HG03565 (cell line): ENCODE measurements at regions not wholly inside any gene's neighbourhood (a gene's known extent, or its start where the extent isn't known, plus 50 kb on each side); places are given as distances from the start of the nearest gene placed in this dataset.

ENCODE experiments used
- ATAC-seq: cut with Tn5 transposase; IDR thresholded peaks from one replicate; pipeline ENCODE4 v1.9.1; 2021; ENCODE audit warnings: mild to moderate bottlenecking, moderate library complexity; ENCODE audit not compliant: unreplicated experiment

DNA sequence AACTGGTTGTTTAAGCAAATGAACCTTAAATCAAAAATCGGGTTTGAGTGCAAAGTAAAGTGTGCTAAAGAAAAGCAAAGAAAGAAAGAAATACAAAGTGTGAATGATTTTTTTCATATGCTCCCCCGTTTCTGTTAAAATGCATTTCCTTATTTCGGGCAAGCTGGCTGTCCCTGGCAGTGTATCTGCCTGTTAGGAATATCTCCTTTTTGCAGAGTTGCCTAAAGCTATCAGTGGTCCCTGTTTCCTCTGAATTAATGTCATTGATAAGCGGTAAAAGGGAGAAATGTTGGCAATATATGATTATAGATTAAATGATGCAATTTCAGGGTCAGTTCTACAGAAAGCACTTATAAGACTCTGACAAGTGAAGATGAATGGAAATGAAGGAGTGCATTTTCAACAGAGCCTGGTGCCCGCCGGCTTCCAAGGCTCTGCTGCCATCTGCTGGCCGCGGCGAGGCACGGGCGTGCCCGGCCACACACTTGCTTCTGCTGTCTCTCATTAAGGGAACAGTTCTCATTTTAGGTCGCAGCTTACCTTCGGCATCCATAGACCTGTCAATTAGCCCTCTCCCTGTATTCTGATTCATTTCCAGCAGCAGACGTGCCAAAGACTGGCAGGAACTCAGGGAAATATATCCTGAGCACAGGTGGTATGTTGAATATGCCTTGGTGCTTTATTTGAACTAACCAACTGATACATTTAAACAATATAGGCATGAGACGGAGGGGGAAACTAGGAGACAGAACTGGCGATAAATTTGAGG lies 381.9 kb downstream of the C6orf118 start:
- ATAC-seq: peak; percentile 90

DNA sequence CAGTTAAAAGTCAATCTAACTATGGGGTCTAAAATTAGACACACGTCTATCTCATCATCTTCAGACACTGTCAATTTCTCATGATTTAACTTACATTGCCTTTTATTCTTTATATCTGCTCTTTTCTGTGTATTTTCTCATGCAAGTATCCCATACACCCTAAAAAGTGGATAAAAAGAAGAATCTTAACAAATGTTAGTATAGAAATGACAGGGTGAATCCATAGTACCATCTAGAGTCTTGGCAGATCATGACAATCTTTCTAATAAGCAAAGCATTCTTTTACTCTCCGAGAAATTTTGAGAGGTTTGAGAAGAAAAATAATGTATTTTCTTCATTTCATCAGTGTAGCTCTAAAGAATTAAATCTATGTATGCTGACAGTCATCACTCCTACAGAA lies 382.7 kb downstream of the C6orf118 start:
- ATAC-seq: no peak

DNA sequence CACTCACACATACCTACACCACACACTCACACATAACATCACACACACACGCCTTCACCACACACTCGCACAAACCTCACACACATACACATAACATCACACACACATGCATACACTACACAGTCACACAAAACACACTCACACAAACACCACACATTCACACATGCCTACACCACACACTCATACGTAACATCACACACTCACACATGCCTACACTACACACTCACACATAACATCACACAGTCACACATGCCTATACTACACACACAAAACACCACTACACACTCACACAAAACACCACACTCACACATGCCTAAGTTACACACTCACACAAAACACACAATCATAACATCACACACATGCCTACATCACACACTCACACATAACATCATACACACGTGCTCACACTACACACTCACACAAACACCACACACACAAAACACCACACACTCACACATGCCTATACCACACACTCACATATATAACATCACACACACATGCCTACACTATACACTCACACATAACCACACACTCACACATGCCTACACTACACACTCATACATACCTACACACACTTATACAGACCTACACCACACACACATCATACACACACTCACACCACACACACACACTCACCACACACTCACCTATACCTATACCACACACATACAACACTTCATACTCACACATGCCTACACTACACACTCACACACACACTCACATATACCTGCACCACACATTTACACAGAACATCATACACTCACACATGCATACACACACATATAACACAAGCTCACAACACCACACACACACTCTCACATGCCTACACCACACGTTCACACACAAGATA lies 383.5 kb downstream of the C6orf118 start:
- ATAC-seq: no peak

DNA sequence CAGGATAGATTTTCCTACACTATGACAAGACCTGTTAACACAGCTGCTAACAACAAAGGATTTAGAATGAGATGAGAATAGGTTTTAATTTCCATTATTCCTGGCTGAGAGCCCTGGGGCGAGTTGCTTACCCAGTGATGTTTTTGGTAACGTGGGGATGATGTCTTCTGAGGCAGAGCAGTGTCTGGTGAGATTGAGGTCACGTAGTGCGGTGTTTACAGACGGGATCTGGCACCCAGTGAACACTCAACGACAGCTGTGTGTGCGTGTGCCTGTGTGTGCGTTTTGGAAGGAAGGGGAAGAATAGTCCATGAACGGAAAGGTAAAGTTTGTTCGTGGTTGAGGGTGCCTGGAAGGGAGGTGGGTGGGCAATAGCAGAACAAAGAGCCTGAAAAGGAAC lies 384.7 kb downstream of the C6orf118 start:
- no peak for ATAC-seq

DNA sequence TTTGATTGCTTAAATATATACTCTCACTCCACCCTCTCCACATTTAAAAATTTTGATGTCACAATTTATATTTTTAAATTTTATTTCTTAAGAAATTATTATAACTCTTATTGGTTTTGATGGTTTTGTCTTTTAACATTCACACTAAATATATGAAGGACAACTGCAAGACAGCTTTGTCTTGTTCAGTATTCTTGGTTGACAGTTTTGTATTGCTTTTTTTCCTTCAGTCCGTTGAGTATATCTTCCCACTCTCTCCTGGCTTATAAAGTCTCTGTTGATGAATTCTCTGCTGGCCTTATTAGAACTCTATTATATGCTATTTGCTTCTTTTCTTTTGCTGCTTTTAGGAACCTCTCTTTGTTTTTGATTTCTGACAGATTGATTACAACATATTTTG lies 392.2 kb downstream of the C6orf118 start:
- ATAC-seq: no peak

DNA sequence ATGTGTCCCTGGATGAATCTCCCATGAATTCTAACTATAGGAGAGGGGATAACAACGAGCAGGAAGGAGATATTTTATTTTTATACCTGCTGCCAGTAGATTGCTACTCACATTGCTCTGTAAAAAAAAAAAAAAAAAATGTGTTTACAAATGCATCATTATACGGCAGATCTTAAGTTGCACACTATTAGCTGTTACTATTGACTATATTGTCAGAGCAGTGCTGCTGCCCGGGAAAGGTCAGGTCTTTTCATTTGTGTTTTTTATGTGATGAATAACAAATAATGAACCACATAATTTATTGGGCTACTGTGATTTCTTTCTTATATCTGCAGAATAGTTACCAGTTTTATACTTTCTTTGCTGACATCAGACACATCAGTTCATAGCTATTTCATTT lies 393.3 kb downstream of the C6orf118 start:
- ATAC-seq: no peak

DNA sequence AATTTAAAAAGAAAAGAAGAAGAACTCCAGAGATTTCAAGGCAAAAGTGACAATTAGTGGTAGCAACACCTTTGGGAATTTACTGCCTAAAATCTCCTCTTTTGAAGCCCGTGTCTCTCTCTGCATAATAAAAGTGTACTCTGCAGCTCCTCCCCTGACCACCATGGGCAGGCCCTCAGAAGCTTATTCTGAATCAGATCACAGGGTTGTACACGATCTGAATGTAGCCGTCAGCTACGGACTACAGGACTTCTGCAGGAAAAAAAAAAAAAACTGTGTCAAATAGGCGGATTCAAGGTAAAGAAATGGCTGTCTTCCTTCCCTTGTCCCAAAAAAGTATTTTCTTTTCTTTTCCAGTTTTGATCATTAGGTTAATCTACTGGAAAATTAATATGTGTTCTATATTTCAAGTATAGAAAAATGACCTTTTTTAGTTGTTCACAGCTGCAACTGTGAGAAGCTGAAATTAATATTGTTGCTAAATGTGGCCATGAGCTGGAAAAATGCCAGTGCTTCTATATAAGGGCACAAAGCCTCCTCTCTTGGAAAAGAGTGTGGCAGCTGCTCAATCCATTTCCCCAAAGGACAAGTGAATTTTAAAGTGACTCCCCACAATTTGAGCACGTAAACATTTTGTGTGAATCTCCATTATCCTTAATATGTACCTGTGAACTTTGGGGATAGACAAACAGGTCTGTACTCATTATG lies 397.4 kb downstream of the C6orf118 start:
- no peak for ATAC-seq

DNA sequence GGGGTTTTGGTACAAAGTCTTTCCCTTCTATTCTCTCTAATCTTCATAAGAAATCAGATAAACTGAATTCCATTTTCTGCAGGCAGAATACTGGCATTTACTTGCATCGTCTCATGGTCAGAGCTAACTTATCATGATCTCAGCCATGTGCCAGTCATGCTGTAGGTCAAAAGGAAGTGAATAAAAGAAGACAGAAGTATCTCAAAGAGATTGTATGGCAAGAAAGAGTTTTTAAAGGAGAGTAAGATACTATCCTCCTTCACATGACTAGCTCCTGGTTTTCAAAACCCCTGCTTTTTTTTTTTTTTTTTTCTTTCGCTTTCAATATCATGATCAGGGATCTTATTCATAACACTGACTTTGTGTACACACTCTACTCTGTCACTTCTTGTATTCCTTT lies 398.3 kb downstream of the C6orf118 start:
- no peak for ATAC-seq

DNA sequence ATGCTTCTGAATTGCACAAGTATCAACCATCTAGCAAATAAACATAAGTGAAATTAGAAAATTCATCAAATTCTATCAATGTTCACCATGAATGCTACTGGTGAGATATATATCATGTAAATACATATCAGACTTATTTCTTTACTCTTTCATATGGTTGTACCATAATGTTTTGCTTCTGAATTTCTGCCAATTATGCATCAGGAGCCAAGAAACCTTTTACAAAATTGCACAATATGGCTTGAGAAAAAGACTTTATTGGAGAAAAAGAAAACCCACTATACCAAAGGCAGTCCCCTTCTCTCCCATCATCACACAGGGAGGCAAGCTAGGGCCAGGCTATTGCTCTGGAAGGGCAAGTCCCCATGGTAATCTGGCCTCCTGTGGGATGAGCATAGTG lies 402.6 kb downstream of the C6orf118 start:
- no peak for ATAC-seq

DNA sequence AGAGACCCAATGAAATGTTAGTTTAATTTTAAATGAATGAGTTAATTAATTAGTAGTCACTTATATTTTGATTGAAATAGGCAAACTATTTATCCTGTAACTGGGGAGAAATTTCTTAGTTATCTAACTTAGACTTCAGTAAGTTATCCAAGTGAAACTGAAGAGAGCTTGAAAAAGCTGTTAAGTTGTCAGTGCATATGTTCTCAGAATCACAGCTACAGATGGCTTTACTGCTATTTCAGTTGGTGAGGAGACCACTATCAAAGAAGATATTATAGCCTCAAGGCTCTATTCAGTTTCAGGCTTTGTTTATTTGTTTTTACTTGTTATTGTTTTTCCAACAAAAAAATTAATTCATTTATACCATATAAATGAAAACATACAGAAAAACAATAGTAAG lies 404.1 kb downstream of the C6orf118 start:
- ATAC-seq: no peak

DNA sequence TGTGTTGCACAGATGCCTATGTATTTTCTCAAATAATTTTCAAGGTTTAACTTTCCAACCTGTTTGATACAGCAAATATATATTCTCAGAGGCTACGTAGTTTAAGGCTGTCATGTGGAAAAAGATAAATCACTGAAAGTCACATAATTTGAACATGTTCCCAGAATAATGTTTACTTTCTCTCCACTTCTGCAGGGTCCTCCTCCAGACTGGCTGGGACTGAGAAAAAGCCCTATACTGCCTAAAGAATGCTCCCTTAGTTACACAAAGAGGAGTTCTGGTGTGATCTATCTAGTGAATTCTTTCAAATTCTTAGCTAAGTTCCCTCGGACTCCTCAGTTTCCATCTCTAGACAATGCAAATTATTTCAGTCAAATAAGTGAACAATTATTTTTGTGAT lies 411.0 kb downstream of the C6orf118 start:
- ATAC-seq: no peak

DNA sequence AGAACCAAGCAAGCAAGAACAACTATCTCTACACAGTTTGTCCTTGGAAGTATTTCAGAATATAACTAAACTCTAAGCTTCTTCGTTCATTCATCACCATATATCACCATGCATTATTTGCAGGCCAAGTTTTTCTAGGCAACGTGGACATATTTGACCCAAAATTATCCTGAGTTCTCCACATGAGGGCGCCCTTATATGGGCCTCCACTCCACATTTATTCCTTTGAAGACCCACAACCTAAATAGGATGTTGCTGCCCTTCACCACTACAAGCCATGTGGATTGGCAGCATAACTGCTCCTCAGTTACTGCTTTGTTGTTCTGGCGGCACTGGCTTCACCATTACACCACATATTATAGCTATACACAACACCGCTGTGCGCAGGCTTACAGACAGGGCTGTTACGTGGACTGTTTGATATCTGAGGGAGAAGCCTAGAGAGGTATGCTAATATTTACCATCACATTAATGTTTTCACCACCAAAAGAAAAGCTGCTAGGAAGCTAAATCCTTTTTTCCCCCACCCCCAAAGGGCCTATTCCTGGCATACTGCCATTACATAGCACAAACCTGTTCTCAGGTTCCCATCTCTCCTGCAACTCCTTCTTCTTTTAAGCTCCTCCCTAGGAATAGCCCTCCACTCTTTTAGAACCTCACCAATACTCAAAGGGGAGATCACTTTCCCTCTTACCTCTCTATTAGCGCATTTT lies 411.7 kb downstream of the C6orf118 start:
- ATAC-seq: no peak

DNA sequence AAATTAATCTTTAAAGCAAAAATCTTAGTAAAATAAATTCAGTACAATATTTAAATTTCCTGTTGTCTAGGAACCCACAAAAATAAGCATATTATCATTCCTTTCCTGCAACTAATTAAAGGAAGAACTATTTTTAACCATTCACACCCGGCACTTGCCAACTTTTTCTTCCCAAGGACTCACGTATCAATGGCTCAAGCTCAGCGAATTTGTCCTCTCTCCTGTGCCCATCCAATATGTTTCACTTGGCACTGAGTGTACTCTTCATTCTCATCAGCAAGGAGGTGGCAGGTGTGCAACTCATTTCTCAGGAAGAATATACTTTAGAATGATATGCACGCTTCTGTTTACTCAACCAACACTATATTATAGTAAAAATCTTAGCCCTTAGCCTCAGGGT lies 419.4 kb downstream of the C6orf118 start:
- ATAC-seq: no peak

DNA sequence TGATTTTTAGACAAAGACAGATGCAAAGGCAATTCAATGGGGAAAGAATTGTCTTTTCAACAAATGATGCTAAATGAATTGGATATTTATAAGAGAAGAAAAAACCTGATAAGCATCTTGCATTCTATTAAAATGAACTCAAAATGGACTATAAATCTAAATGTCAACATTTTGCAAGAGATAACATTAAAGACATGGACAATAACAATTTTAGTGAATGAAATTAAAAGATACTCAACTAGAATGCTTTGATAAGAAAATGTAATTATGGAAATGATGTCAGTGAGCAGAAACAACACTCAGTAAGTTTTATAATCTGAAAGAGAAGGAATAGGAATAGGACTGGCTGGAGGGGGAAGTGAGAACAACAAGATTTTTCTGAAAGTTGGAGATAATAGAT lies 421.7 kb downstream of the C6orf118 start:
- ATAC-seq: no peak

DNA sequence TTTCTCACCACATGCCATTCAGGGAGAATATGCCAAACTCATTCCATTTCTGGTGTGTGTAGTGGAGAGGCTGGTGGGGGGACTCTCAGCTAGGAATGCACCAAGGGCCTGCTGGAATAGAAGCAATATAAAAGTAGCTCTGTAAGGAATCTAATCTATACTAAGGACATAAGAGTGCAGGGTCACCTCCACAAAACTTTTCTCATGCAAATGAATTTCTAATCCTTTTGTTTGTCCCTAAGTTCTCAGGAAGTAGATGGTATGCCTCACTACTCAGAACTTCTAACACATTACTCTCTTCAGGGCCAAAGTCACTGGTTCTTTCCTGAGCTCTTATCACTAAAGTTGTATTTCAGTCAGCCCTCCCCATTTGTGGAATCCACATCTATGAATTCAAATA lies 427.2 kb downstream of the C6orf118 start:
- no peak for ATAC-seq

DNA sequence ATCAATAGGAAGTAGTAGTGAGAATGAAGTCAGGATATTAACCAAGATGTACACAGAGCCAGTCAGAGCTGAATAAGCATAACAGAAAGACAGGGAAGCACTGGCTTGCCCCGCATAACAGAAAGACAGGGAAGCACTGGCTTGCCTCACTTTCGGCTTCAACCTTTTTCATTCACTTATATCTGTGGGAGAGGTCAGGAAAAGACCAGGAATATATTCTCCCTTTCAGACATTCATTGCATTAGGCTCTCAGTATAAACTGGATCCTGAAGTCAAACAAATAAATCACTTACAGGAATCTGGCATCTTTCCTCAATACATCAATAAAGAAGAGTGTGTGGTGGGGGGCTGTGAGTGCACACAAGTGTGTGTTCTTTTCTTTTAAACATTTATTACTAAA lies 437.6 kb downstream of the C6orf118 start:
- no peak for ATAC-seq

DNA sequence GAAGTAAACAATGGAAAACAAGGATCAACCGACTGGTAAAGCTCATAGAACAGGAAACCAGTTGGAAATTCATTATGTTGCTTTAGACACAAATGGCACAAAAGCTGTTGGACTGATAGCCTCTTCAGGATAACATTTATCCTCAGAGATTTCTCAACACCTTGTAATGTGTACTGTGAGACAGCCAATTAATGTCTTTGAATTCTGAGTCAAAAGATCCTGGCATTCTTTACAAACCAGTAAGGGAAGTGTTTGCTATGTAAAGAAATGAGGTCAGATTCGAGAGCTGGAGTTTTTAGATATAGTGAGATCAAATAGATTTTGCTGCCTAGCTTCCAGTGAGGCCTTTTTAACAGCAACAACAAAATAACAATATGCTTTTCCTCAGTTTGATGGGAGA lies 439.2 kb downstream of the C6orf118 start:
- no peak for ATAC-seq

DNA sequence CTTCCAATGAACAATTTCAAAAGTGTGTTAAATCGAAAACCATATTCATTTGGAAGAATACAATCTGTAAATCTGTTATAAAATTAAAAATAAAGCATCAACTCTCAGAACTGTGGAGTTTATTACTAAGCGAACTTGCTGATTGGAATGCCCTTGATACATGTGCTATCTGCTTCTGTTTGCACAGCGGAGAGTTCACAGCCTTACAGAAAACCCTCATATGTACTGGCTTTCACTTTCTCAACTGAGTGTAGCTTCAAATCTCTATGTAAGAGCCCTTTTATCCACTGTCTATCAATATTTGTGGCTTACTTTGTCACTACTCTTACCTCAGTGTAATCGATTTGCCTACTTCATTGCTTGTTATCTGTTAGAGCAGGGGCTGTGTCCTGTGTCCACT lies 447.4 kb downstream of the C6orf118 start:
- ATAC-seq: no peak

DNA sequence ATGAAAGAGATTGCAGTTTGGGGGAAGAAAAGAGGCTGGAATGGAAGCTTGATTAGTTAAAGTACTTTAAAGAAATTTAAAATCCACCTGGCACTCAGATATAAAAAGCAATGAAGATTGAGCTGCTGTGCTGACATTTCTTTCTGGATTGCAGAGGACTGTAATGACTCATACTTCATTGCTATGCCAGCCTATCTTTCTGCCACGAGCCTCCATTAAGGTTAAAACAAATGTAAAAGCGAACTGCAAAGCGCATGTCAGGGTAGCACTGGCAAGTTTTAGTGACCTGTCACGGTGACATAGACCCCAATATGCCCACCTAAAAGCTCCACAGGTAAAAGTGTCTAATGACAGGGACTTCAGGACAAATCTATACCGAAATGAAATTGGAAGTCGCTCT lies 449.6 kb downstream of the C6orf118 start:
- no peak for ATAC-seq

DNA sequence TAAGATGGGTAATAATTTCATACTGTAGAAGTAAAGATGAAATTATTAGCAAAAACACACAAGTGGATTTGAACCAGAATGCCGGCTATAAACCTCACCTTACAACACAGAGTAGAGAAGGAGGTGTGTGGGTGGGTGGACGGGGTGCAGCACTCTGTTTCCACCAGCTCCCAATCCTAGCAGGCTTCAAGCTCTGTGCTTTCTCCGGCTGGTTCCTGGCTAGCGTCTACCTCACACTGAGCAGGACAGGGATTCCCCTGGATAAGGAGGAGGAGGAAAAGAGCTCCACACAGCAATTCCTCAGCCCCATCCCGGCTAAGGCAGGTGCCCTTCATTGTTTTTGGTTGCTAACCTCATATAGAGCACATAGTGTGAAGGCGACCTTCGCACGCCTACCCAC lies 453.3 kb downstream of the C6orf118 start:
- ATAC-seq: no peak

DNA sequence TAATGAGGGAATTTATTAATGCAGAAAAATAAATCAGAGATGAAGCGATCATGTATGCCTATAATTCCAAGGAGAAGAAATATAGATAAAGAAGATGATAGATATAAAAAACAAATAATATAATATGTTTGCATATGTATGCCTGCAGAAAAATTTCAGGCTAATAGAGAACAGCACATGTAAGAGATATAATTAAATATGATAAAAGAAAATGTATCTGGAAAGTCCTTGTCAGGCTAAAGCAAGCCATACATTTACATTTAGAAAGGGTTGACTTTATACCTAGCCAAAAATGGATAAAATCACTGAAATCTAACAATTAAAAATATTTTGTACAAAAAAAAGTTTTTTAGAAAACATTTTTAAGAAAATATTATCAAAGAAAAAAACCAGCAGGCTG lies 454.1 kb downstream of the C6orf118 start:
- ATAC-seq: no peak
